Astrocyte of the spinal cord (primary cell): ENCODE measurements at regions not wholly inside any gene's neighbourhood (a gene's known extent, or its start where the extent isn't known, plus 50 kb on each side); places are given as distances from the start of the nearest gene placed in this dataset.

Experiments
- DNase-seq: peaks from one replicate; pipeline ENCODE4 v3.0.0; 2011; ENCODE audit warnings: low read depth, low spot score
- H3K4me3 ChIP-seq: 2 replicates; pipeline ENCODE4 v1.5.1; 2011; ENCODE audit warnings: low read depth, mild to moderate bottlenecking, low read length, moderate library complexity
- CTCF ChIP-seq: IDR thresholded peaks from 2 replicates; pipeline ENCODE4 v1.5.1; 2012; ENCODE audit warnings: low read depth, mild to moderate bottlenecking, low read length, inconsistent platforms
- in situ Hi-C: cut with HindIII; loops from 2 replicates; pipeline ENCODE4 v1.10.0; 2017; ENCODE audit warnings: low sequenced_read_pairs

GRCh38 chr21:28752131-28752530, 240.5 kb downstream of the LTN1 start:
- no peak for DNase-seq
- no peak for TF ChIP-seq CTCF
- H3K4me3 ChIP-seq = no peak overlapping the region
- in situ Hi-C loops = no loop called here

GRCh38 chr21:28751176-28751575, 241.5 kb downstream of the LTN1 start:
- DNase-seq = no peak
- in situ Hi-C loops = no loop called here
- H3K4me3 ChIP-seq = no peak overlapping the region
- TF ChIP-seq CTCF = no peak

- H3K4me3 ChIP-seq = no peak overlapping the region
- in situ Hi-C loops = no loop called here
- TF ChIP-seq CTCF = no peak
- no peak for DNase-seq
These were observed 242.1 kb downstream of the LTN1 start for GRCh38 chr21:28750565-28750964.

GRCh38 chr21:28749536-28749935, 243.1 kb downstream of the LTN1 start:
- no peak for TF ChIP-seq CTCF
- in situ Hi-C loops = no loop called here

GRCh38 chr21:28747464-28747863, 245.2 kb downstream of the LTN1 start:
- DNase-seq = no peak
- TF ChIP-seq CTCF = no peak
- in situ Hi-C loops = no loop called here

More at GRCh38 chr21:28749536-28749935, 243.1 kb downstream of the LTN1 start:
- H3K4me3 ChIP-seq = no peak overlapping the region
- no peak for DNase-seq

GRCh38 chr21:28746166-28746565, 246.5 kb downstream of the LTN1 start:
- no peak for DNase-seq
- H3K4me3 ChIP-seq = no peak overlapping the region
- TF ChIP-seq CTCF = no peak
- in situ Hi-C loops = no loop called here

More at GRCh38 chr21:28747464-28747863, 245.2 kb downstream of the LTN1 start:
- no peak overlapping the region for H3K4me3 ChIP-seq
